Islet of Langerhans (tissue), 1 donor: ENCODE measurements at regions not wholly inside any gene's neighbourhood (a gene's known extent, or its start where the extent isn't known, plus 50 kb on each side); places are given as distances from the start of the nearest gene placed in this dataset.

Experiments used
- FAIRE-seq: peaks from one replicate; lab custom pipeline; 2011; peaks lifted over from hg19 to GRCh38; lab: Jason Lieb, UNC

DNA sequence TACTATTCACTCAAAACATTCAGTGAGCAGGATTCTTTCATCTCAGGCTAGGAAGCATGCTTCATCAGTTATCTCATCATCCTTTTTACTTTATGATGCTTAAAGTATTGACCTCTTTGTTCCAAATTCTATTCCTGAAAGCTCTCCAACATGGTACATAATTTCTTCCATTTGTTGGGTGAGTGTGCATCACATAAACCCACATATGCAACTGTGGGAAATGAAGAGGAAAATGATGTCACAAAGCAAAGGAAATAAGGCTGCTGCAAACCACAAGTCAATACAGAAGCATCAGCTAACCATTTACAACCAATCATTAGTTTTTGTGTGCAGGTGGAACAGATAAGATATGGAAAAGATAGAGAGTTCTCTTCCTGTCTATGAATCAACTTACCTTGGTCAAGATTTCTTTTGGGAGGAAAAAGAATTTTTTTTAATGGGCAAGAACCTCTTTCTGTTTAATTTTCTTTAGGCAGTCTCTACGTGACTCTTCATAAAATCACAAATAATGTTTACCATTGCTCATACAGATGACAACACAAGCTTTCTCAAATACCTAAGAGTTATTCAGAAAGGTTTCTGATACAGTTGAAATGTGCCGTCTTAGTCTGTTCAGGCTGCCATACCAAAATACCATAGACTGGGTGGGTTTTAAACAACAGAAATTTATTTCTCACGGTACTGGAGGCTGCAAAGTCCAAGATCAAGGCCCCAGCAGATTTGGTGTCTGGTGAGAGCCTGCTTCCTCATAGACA lies 259.9 kb downstream of the ADGRG6 start:
- FAIRE-seq: no peak

DNA sequence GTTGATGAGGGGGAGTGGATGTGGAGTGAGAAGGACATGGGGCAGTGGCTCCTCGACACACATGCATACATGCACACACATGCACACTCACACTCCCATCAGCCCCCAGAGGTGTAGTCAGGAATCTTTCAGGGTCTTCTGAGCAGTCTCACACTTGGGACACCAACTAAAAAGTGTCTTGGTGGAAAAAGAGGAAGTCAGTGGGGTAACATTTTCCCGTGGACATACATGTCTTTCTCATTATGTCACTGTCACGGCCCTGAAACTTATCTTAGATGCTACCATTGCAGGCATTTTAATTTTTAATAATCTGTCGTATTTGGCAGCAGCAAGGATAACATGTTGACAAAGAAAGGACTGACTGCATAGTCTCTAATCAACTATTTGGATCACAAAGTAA lies 261.1 kb downstream of the ADGRG6 start:
- no peak for FAIRE-seq

DNA sequence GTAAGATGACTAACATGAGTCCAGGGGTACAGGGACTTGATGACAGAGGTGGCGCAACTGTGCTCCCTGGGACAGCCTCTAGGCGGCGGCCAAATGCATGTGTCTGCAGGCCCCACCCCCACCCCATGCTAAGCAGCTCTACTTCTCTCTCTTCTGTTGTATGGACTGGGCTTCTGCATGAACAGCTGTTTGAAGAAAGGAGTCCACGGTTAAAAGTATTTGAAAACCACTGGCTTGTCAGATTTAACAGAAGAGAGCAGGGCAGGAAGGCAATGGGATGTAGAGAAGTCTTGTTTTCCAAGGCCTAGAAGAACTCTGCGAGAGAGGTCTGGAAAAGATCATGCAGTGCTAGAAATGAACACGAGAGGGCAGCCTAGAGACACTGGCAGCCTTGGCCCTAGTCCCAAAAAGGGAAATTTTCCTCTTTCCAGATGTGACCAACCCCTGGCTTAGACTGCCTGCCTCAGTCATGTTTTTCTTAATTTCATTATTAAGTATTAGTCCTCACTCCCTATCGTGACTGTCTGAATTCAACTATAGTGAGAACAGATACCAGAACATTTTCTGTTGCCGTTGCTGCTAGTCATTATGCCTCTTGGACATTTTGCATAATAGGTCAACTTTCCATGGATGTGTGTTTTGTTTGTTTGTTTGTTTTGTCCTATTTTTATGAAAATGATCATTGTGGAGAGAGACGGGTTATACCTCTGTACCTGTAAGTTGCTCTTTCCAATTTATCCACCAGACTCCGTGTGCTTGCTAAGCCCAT lies 265.0 kb downstream of the ADGRG6 start:
- FAIRE-seq: no peak

DNA sequence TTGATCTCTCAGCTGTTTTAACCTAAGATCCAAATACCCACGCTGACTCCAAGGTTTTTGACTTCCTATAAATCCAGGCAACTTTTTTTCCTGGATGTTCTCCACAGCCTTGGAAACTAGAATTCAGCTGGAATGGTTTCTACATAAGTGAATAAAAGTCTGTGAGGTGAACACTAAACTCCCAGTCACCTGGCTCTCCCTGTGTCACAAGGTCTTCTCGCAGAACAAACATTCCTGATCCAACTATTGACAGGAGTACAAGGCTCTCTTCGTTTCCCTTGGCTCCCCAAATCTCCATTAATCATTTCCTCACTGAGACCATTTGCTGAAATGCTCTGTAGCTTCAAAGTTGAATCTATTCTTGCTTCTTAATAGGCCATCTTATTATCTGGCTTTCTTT lies 265.7 kb downstream of the ADGRG6 start:
- no peak for FAIRE-seq

DNA sequence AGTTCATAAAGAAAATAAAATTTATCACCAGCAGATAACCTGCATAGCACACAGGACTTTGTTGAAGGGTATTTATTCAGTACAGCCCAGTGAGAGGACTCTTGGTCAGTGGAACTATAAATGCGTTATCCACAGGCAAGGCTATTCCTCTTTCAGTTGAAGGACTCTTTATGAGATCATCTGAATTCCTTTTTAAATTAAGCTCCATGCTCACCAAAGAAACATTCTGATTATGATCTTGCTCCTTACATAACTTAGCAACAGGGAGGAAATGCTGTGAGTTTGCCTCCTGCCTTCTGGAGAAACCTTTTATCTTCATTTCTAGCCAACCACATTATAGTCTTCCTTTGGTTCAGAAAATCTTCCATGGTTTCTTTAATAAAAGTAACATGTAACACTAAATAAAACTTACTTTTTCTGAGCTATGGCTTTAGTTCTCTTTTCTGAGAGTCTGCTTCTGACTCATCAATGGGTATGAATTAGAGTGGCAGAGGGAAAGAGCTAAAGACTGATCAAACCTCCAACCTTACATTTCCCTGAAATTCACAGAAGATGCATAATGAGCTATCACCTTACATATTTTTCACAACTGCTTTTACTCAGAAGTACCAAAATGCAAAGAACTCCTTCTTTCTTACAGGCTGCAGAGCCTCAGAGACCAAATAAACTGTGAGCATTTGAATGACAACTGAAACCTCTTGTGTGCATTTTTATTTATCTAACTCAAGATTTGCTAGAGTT lies 267.2 kb downstream of the ADGRG6 start:
- FAIRE-seq: no peak

DNA sequence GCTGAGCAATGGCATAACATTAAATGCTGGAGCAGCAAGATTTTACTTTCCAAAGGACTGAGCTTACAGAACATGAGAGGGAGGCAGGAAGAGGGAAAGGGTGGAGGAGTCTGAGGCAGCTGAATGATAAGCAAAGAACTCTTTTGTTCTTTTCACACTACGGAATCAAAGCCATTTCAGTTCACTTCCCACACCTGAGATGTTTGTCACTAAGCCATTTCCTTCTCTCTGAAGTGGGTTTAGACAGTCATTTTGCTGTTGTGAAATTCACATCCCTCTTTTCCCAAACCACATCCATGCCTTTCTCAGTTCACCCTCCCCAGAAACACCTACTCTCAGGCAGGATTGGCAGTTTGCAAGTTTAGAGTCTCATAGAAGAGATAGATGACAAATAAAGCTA lies 267.9 kb downstream of the ADGRG6 start:
- no peak for FAIRE-seq

DNA sequence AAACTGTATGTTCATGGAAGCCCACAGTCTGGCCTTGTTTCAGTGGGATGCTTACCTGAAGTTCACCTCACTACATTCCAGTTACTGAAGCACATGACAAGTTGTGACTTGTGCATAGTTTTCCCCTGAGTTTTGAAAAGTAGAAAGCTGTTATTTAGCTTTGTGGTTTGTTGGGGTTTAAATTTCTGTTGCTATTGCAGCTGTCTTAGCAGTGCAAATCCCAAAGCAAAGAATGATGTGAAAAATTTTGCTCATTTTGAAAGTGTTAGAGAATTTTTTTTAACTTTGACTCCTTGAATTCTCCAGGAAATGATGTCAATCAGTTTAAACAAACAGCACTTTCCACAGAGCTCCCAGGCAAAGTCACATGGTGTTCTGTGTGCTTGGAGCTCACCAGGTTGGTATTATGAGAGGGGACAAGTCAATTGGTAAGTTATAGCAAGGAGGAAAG lies 268.4 kb downstream of the ADGRG6 start:
- FAIRE-seq: no peak

DNA sequence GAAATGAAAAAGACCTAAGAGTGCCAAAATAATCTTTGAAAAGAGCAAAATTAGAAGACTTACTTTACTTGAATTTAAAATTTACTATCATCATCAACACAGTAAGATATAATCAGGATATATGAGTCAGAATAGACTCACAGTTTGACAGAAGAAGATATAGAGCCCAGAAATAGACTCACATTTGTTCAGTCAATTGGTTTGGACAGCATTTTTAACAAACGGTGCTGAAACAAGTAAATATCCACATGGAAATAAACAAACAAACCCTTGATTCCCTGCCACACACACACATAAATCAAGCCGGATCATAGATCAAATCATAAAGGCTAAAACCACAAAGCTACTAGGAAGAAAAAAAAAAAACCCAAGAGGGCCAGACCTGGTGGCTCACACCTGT lies 291.1 kb downstream of the ADGRG6 start:
- FAIRE-seq: no peak

DNA sequence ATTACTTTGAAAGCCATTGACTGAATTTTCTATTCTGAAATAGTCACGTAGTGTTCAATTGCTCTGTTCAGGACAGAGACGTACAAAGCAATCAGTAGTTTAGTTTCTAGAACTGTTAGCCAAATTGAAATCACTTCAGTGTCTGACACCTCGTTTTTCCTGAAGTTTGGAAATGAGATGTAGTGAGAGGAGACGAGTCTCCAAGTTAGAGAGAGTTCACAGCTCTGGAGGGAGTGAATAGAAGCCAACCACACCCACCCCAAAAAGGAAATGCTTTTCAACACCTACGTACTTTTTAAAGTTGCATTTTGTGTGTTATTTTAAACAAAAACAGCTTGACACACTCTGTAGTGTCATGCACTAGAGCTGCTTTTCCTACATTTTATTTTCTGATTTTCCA lies 296.0 kb downstream of the ADGRG6 start:
- FAIRE-seq: no peak

DNA sequence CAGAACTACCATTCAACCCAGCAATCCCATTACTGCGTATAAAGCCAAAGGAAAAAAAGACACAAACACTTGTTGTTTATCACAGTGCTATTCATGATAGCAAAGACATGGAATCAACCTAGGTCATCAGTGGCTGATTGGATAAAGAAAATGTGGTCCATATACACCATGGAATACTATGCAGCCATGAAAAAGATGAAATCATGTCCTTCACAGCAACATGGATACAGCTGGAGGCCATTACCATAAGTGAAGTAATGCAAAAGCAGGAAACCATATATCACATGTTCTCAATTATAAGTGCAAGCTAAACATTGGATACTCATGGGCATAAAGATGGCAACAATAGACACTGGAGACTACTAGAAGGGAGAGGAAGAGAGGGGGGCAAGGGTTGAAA lies 299.6 kb downstream of the ADGRG6 start:
- FAIRE-seq: no peak

DNA sequence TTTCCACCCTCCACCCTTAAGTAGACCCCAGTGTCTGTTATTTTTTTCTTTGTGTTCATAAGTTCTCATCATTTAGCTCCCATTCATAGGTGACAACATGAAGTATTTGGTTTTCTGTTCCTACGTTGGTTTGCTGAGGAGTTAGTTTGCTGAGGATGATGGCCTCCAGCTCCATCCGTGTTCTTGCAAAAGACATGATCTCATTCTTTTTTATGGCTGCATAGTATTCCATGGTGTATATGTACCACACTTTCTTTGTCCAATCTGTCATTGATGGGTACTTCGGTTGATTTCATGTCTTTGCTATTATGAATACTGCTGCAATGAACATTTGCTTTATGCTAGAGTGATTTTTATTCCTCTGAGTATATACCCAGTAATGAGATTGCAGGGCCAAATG lies 301.2 kb downstream of the ADGRG6 start:
- FAIRE-seq: no peak

DNA sequence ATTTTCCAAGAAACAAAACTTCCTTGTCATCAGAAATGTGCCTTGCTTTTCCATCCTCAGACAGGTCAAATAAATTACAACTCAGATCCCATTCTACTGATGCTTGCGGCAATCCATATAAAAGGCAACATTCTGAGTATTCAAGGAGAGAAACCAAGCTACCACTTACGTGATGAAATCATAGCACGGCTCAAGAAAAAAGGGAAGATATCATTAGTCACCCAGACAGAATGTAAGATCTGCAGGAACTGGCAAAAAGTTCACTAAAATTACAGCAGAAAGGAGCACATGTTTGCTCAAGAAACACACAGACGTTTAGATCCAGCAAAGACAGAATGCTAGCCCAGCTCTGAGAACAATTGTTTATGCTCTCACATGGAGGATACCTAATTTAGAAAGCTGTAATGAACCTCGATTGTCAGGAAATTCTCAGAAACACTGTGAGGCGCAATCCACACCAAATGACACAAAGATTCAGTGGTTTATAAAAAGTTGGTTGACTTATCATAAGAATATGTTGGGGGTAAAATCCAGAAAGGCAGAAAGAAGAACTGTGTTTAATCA lies 304.2 kb downstream of the ADGRG6 start:
- FAIRE-seq: no peak

DNA sequence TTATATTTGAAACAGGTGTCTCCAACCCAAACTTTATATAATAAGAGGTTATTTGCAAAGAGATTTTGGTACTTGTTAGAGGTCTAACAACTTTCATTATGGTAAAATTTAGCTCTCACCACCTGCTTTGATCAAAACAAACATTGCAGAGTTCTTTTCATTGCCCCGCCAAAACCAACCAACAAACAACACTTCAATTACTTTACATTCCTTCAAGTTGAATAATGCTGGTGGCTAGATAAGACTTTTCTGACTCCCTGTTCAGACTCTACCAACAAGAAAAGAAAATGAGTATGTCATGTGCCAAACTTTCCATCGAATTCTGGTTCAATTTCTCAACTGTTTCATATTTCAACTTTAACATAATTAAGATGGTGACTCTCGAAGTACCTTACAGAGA lies 311.1 kb downstream of the ADGRG6 start:
- FAIRE-seq: no peak

DNA sequence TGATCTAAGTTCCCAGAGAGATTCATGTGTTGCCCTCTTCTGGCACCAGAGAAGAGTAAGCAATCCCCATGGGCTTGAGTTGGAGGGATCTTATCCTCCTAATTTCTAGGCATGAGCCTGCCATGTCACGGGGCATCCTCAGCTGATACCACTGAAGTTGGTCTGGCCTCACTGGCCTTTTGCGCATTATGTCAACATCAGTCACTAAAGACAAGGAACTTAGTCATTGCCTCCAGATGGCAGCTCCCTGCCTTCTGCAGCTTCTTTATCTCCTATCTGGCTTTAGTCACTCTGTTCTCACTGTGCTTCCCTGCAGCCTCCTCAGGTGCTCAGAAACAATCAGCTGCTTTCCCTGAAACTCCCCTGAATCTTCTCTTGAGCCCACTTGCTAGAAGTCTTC lies 312.2 kb downstream of the ADGRG6 start:
- FAIRE-seq: no peak

DNA sequence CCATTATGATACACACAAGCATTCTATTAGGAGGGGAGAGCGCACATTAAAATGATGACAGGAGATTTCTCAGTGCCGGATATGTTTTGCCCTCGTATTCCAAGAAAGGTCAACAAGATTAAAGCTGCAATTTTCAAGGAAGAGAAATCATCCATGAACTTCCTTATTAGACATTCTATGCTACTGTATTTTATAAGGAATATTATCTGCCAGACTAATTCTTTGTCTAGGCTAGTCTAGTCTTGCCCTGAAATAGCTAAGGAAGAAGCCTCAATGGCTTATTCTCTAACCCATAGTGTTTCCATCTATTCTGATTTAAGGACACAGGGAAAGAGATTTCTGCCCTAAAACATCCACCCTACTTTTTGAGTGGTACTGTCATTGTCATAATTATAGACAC lies 315.4 kb downstream of the ADGRG6 start:
- no peak for FAIRE-seq

DNA sequence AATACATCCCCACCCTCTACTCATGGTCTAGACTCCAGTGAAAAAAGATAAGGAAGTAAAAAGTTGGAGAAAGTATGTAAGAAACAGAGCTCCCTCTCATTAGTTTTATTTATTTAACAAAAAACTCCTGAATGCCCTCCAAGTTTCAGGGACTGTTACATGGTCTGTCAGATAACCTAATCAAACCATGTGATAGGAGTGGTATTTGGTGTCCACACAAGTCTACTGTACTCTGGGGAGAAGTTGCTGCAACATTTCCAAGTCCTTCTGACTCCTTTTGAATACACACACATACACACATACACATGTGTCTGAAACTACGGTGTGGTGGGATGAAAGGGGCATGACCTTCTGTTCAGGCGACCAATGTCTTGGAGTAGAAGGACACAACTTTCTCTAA lies 320.0 kb downstream of the ADGRG6 start:
- no peak for FAIRE-seq

DNA sequence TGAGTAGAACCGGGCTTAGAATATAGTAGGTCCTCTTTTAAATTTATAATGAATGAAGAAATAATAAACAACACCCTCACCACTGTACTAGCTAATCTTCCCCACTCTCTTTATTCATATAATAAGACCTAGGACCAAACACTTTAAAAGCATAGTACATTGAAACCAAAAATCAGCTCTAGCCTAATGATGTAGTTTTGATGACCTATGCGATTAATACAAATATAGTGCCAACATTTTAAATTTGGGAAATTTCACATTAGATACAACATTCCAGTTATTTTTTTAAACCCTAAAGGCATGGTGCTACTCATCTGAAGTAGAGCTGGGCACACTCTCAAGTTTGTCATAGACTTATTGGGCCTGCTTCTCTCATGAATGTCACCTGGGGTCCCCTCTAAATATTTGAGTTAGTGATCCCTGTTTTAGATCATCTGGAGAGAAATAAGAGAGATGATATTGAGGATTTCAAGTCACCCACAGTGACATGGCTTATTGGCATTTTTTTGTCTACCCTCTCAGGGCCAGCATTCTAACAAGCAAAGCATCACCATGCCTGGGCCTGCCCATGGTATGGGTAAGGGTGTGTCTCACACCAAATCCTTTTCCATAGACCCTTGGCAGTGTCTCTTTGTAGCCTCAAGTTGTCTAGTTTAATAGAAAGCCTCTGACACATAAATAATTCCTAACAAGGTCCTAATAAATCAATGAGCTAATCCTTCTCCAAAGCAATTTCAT lies 319.8 kb downstream of the HIVEP2 start:
- no peak for FAIRE-seq

DNA sequence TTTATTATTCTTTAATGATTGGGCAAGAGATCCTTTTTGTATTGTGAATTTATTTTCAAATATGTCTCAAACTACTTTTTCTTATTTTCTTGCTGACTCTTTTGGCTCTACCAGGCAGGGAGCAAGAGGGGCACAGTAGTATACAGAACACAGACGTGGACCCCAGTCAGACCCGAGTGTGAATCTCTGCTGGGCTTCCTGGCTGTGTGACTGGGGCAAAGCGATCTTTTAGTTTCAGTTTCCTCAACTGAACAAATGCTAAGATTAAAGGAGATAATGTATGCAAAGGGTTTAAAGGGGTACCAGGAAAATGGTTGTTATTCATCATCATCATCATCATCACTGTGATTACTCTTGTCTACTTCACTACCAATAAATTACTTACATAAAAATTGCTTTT lies 317.5 kb downstream of the HIVEP2 start:
- FAIRE-seq: no peak

DNA sequence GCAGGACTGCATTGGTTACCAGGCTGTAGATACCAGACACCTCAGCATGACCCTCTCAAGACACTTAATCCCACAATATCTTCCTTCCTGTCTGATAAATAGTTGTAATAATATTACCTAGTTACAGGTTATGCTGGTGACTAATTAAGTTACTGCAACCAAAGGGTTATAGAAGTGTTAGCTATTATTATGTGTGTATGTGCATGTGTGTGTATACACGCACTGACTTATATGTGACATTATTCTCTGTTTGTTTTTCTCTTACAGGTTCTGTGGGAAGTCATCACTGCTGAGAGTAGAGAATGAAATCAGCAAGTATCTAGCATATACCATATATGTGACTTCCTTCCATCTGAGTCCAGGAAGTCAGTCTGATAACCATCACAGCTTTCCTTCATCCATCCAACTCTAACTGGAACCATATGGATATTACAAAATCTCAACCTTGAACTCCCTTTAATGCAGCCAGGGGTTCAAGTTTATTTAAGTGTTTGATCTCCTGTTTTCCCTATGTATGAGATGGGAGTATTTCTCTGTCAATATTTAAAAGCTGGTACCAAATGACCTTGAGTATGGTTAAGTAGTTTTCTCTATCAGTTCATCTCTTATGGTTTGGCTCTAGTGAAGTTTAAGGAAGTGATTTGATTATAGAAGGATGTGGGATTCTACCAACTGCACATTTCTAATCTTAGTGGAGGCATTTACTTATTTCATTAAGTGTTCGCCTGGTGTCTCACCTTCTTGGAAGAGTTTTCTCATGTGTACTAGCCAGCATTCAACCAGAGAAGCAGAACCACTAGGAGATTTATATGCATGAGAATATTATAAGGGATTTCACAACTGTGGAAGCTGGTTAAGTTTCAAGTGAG lies 313.2 kb downstream of the HIVEP2 start:
- FAIRE-seq: no peak

DNA sequence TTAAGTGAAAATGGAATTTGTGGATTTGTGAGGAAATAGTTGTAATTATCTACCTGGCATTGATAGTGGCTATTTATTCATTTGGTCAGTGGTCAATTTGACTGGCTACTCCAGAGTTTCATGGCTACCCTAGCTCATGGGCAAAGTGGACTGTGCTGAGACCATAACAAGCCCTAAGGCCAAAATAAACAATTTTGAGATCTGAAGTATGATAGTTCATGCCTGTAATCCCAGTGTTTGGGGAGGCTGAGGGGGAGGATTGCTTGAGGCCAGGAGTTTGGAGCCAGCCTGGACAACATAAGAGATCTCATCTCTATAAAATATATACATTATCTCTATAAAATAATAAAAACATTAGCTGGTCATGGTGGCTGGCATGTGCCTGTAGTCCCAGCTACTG lies 311.7 kb downstream of the HIVEP2 start:
- FAIRE-seq: no peak

DNA sequence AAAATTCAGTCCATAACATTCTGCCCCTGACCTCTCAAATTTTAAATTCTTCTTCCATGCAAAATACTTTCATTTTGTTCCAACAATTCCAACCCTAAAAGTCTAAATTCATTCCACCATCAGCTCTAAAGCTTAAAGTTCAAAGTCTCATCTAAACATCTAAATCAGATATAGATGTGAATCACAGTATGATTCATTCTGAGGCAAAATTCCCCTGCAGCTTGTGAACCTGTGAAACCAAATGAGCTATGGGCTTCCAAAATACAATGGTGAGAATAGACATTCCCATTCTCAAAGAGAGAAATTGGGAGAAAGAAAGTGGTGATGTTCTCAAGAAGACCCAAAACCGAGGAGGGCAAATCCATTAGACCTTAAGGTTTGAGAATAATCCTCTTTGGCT lies 309.8 kb downstream of the HIVEP2 start:
- no peak for FAIRE-seq
